Ureter (tissue), 1 donor: ENCODE measurements at regions not wholly inside any gene's neighbourhood (a gene's known extent, or its start where the extent isn't known, plus 50 kb on each side); places are given as distances from the start of the nearest gene placed in this dataset.

Experiments used
- DNase-seq: peaks from one replicate; pipeline ENCODE4 v3.0.0-alpha.2; 2020; ENCODE audit warnings: low spot score
- donor health status: DM: yes; HTN: yes; CAD: no.

GRCh38 chr4:140316799-140317198, 56.6 kb upstream of the SCOC start:
- DNase-seq, result no peak

GRCh38 chr4:140315970-140316369, 57.5 kb upstream of the SCOC start:
- no peak for DNase-seq

- DNase-seq, result no peak
Measured at GRCh38 chr4:140315438-140315837, 58.0 kb upstream of the SCOC start.

GRCh38 chr4:140315019-140315418, 58.4 kb upstream of the SCOC start:
- no peak for DNase-seq

GRCh38 chr4:140312100-140312499, 61.3 kb upstream of the SCOC start:
- DNase-seq, result no peak

- DNase-seq, result no peak
Measured at GRCh38 chr4:140311257-140311835, 62.1 kb upstream of the SCOC start.

GRCh38 chr4:140309124-140309870, 64.1 kb upstream of the SCOC start:
- no peak for DNase-seq

GRCh38 chr4:140308366-140309123, 64.9 kb upstream of the SCOC start:
- peak; percentile 78 for DNase-seq

GRCh38 chr4:140305053-140305452, 68.4 kb upstream of the SCOC start:
- DNase-seq, result no peak

- DNase-seq, result no peak
Measured at GRCh38 chr4:140304346-140304745, 69.1 kb upstream of the SCOC start.

GRCh38 chr4:140302151-140302859, 71.1 kb upstream of the SCOC start:
- no peak for DNase-seq

GRCh38 chr4:140300271-140300970, 73.0 kb upstream of the SCOC start:
- DNase-seq, result no peak

- DNase-seq, result no peak
Measured at GRCh38 chr4:140298001-140298400, 75.4 kb upstream of the SCOC start.

GRCh38 chr4:140297221-140297570, 76.2 kb upstream of the SCOC start:
- no peak for DNase-seq

- DNase-seq, result peak; percentile 79
Measured at GRCh38 chr4:140296335-140297220, 76.9 kb upstream of the SCOC start.

- DNase-seq, result no peak
Measured at GRCh38 chr4:140293979-140294378, 79.5 kb upstream of the SCOC start.

GRCh38 chr4:140291259-140291658, 82.2 kb upstream of the SCOC start:
- DNase-seq, result no peak

GRCh38 chr4:140289486-140289885, 84.0 kb upstream of the SCOC start:
- no peak for DNase-seq

GRCh38 chr4:140286456-140286855, 87.0 kb upstream of the SCOC start:
- no peak for DNase-seq

GRCh38 chr4:140284456-140284855, 89.0 kb upstream of the SCOC start:
- DNase-seq, result no peak
